H9 (cell line): ENCODE measurements at regions not wholly inside any gene's neighbourhood (a gene's known extent, or its start where the extent isn't known, plus 50 kb on each side); places are given as distances from the start of the nearest gene placed in this dataset.

Experiments used
- DNase-seq: peaks from one replicate; pipeline ENCODE4 v3.0.0-alpha.2; 2017
- H2AFZ ChIP-seq: one replicate; pipeline ENCODE4 v1.6.1; 2013; ENCODE audit warnings: mild to moderate bottlenecking, low read length, control low read depth, moderate library complexity
- H2AK5ac ChIP-seq: 2 replicates; pipeline ENCODE4 v1.6.1; 2013; ENCODE audit warnings: low read length, control low read depth, mixed read lengths; ENCODE audit not compliant: insufficient read length
- H2BK120ac ChIP-seq: one replicate; pipeline ENCODE4 v1.6.1; 2013; ENCODE audit warnings: low read depth, mild to moderate bottlenecking, low read length, control low read depth, inconsistent platforms; ENCODE audit not compliant: poor library complexity, severe bottlenecking
- H2BK12ac ChIP-seq: 2 replicates; pipeline ENCODE4 v1.6.1; 2013; ENCODE audit warnings: low read length, control low read depth, mixed read lengths, low read depth; ENCODE audit not compliant: insufficient read length
- H2BK15ac ChIP-seq: 2 replicates; pipeline ENCODE4 v1.6.1; 2013; ENCODE audit warnings: low read depth, low read length, control low read depth
- H2BK20ac ChIP-seq: one replicate; pipeline ENCODE4 v1.6.1; 2013; ENCODE audit warnings: low read depth, mild to moderate bottlenecking, low read length, control low read depth, inconsistent platforms; ENCODE audit not compliant: poor library complexity, severe bottlenecking
- H2BK5ac ChIP-seq: 2 replicates; pipeline ENCODE4 v1.6.1; 2013; ENCODE audit warnings: low read length, control low read depth, mixed read lengths; ENCODE audit not compliant: insufficient read length
- H3K14ac ChIP-seq: 2 replicates; pipeline ENCODE4 v1.6.1; 2013; ENCODE audit warnings: low read length, control low read depth; ENCODE audit not compliant: insufficient read depth
- H3K18ac ChIP-seq: 2 replicates; pipeline ENCODE4 v1.6.1; 2013; ENCODE audit warnings: low read depth, mild to moderate bottlenecking, mixed read lengths, low read length, control low read depth; ENCODE audit not compliant: insufficient read length
- H3K23ac ChIP-seq: 2 replicates; pipeline ENCODE4 v1.6.1; 2013; ENCODE audit warnings: low read length, control low read depth, mixed read lengths, low read depth; ENCODE audit not compliant: insufficient read length
- H3K23me2 ChIP-seq: 2 replicates; pipeline ENCODE4 v1.6.1; 2013; ENCODE audit warnings: low read depth, mild to moderate bottlenecking, mixed read lengths, low read length, control low read depth; ENCODE audit not compliant: insufficient read length, poor library complexity, severe bottlenecking
- H3K27ac ChIP-seq: 2 replicates; pipeline ENCODE4 v1.5.1; 2013; ENCODE audit warnings: low read length, control low read depth, mixed read lengths, low read depth; ENCODE audit not compliant: insufficient read length
- H3K27me3 ChIP-seq: 2 replicates; pipeline ENCODE4 v1.6.1; 2013; ENCODE audit warnings: low read length, control low read depth, inconsistent platforms; ENCODE audit not compliant: insufficient read depth
- H3K4ac ChIP-seq: 2 replicates; pipeline ENCODE4 v1.6.1; 2013; ENCODE audit warnings: low read depth, mild to moderate bottlenecking, control low read depth, inconsistent platforms, low read length, moderate library complexity
- H3K4me1 ChIP-seq: 2 replicates; pipeline ENCODE4 v1.6.1; 2013; ENCODE audit warnings: low read length, control low read depth, inconsistent platforms; ENCODE audit not compliant: insufficient read depth
- H3K4me2 ChIP-seq: 2 replicates; pipeline ENCODE4 v1.6.1; 2013; ENCODE audit warnings: low read length, control low read depth, mixed read lengths; ENCODE audit not compliant: insufficient read length, insufficient read depth
- H3K56ac ChIP-seq: 2 replicates; pipeline ENCODE4 v1.6.1; 2013; ENCODE audit warnings: low read depth, mild to moderate bottlenecking, mixed read lengths, low read length, control low read depth; ENCODE audit not compliant: insufficient read length
- H3K79me1 ChIP-seq: 2 replicates; pipeline ENCODE4 v1.6.1; 2013; ENCODE audit warnings: low read depth, mild to moderate bottlenecking, moderate library complexity, low read length, control low read depth, inconsistent platforms; ENCODE audit not compliant: insufficient read depth, poor library complexity, severe bottlenecking
- H3K79me2 ChIP-seq: 2 replicates; pipeline ENCODE4 v1.6.1; 2013; ENCODE audit warnings: low read length, control low read depth, inconsistent platforms; ENCODE audit not compliant: insufficient read depth
- H3K9ac ChIP-seq: 2 replicates; pipeline ENCODE4 v1.6.1; 2013; ENCODE audit warnings: low read length, control low read depth, mixed read lengths; ENCODE audit not compliant: insufficient read length; ENCODE audit errors: extremely low read depth
- H3K9me3 ChIP-seq: one replicate; pipeline ENCODE4 v1.6.1; 2013; ENCODE audit warnings: low read depth, low read length, inconsistent platforms; ENCODE audit not compliant: control insufficient read depth
- H3T11ph ChIP-seq: one replicate; pipeline ENCODE4 v1.6.1; 2013; ENCODE audit warnings: mild to moderate bottlenecking, low read length, control low read depth, inconsistent platforms
- H4K20me1 ChIP-seq: one replicate; pipeline ENCODE4 v1.6.1; 2013; ENCODE audit not compliant: control insufficient read depth, insufficient read length, insufficient read depth
- H4K5ac ChIP-seq: 2 replicates; pipeline ENCODE4 v1.6.1; 2013; ENCODE audit warnings: low read depth, mild to moderate bottlenecking, mixed read lengths, low read length, control low read depth; ENCODE audit not compliant: insufficient read length
- H4K8ac ChIP-seq: replicated peaks from 2 replicates; pipeline ENCODE4 v1.6.1; 2013; ENCODE audit warnings: low read length, control low read depth, mixed read lengths, low read depth; ENCODE audit not compliant: insufficient read length
- H4K91ac ChIP-seq: 2 replicates; pipeline ENCODE4 v1.6.1; 2013; ENCODE audit warnings: low read depth, mild to moderate bottlenecking, moderate library complexity, mixed read lengths, low read length, control low read depth; ENCODE audit not compliant: insufficient read length
- H3K27ac Mint-ChIP-seq, 3 experiments: 2 replicates in 2 of 3; 3 replicates in 1 of 3; pipeline ENCODE4 v1.8.0; 2020 to 2021; ENCODE audit warnings: mixed read lengths in 3 of 3, mild to moderate bottlenecking in 1 of 3, moderate library complexity in 1 of 3
- H3K27me3 Mint-ChIP-seq: 2 replicates; pipeline ENCODE4 v1.8.0; 2021; ENCODE audit warnings: low read depth, mild to moderate bottlenecking, moderate library complexity, mixed read lengths
- H3K36me3 Mint-ChIP-seq, 3 experiments: 2 replicates in 2 of 3; 3 replicates in 1 of 3; pipeline ENCODE4 v1.8.0; 2020 to 2021; ENCODE audit warnings: low read depth in 3 of 3, mixed read lengths in 3 of 3; ENCODE audit not compliant: insufficient read depth in 1 of 3
- H3K4me1 Mint-ChIP-seq, 2 experiments: 2 replicates each; pipeline ENCODE4 v1.8.0; 2020; ENCODE audit warnings: mixed read lengths in 2 of 2
- H3K4me3 Mint-ChIP-seq, 2 experiments: 2 replicates in 1 of 2; 3 replicates in 1 of 2; pipeline ENCODE4 v1.8.0; 2020 to 2021; ENCODE audit warnings: mild to moderate bottlenecking in 2 of 2, mixed read lengths in 2 of 2, moderate library complexity in 1 of 2
- H3K9me3 Mint-ChIP-seq, 2 experiments: 2 replicates in 1 of 2; 3 replicates in 1 of 2; pipeline ENCODE4 v1.8.0; 2020; ENCODE audit warnings: mild to moderate bottlenecking in 2 of 2, mixed read lengths in 2 of 2, moderate library complexity in 1 of 2
- CTCF ChIP-seq: fragments of 200-600 bp; sonication (generic); conservative IDR thresholded peaks from 3 replicates; pipeline ENCODE4 v1.8.0; 2021; ENCODE audit warnings: antibody characterized with exemption, mild to moderate bottlenecking
- WGBS: extraction: QIAGEN DNeasy Blood & Tissue Kit; methylation state at CpG from one replicate; pipeline ENCODE4 v1.1.7; 2013; ENCODE audit warnings: missing lambda C conversion rate, low lambda C conversion rate, mixed read lengths; ENCODE audit not compliant: insufficient read length; ENCODE audit errors: extremely low coverage; 5-methylcytosine and 5-hydroxymethylcytosine counted together

- H3K9me3 Mint-ChIP-seq: peaks cover 39 to 45% of the 10 kb centered on the region in 2 experiments
- no peak overlapping the region for H4K5ac ChIP-seq
These were observed 136.6 kb upstream of the RMP24 start for GRCh38 chr18:35835833-35836232.

More at GRCh38 chr18:35835833-35836232, 136.6 kb upstream of the RMP24 start:
- Mint-ChIP-seq H3K36me3 (peaks cover 40 to 60% (median 50%) of the 10 kb centered on the region in 3 experiments), H3K4me1 (peaks cover 13 to 51% of the 10 kb centered on the region in 2 experiments), H3K27ac (no peak overlapping the region), H3K4me3 (no peak overlapping the region), H3K27me3 (no peaks in the 10 kb centered on the region)
- Histone ChIP-seq H2BK15ac (no peak overlapping the region), H2AK5ac (no peak overlapping the region), H3K23ac (no peak overlapping the region), H3K79me2 (no peaks in the 10 kb centered on the region), H3K79me1 (no peaks in the 10 kb centered on the region), H3K9me3 (peaks cover 27% of the 10 kb centered on the region), H4K8ac (no peak overlapping the region), H3K4me2 (no peak overlapping the region), H3K27ac (no peak overlapping the region), H2AFZ (no peak overlapping the region), H3K4me1 (no peaks in the 10 kb centered on the region), H2BK20ac (no peak overlapping the region), H3K23me2 (no peaks in the 10 kb centered on the region), H3K27me3 (no peaks in the 10 kb centered on the region), H3K9ac (no peak overlapping the region), H3K18ac (no peak overlapping the region), H2BK5ac (no peak overlapping the region), H3K4ac (no peak overlapping the region), H3T11ph (no peak overlapping the region), H2BK12ac (no peak overlapping the region), H3K56ac (no peak overlapping the region), H4K91ac (no peak overlapping the region), H4K20me1 (no peaks in the 10 kb centered on the region), H3K14ac (no peak overlapping the region), H2BK120ac (no peak overlapping the region)
- WGBS: no CpG with 5 or more reads among the region's 2 CpGs
- DNase-seq: no peak
- no peak for TF ChIP-seq CTCF
